ENCODE measurements at regions not wholly inside any gene's neighbourhood (a gene's known extent, or its start where the extent isn't known, plus 50 kb on each side); places are given as distances from the start of the nearest gene placed in this dataset.

DNA sequence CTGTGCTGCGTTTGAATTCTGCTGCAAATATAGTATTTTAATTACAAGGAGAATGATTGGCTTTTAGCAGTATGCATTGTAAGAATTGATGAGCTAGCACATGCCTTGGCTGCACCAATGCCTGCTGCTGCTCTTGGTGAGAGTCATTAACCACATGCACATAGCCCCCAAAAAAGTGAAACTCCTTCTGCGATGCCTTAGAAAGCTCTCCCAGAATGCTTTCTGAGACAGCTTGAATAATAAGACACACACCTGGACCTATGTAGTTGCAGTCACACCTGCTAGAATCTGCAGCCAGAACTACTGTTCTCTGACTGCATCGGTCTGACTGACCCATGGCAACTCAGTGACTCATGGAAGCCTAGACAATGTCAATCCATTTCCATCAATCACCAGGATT, 170.1 kb upstream of the DDX18 start:
- no peak for DNase-seq (ENCODE audit: low spot score)

DNA sequence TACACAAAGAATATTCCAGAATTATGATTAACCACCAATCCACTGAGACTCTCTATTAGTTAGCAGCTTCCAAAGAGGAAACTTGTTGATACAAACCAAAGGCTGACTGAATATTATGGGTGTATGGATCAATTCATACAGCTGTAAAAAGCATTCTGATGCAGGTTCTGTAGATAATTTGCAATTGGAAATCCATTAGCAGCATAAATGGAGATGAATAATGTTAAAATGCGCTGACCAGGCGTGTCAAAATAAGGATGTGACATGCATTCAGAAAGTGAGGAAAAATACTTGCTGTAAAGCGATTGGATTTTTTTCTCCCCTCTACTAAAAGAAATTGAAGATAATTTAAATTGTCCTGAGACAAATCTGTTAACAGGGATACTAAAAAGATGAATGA, 169.0 kb upstream of the DDX18 start:
- DNase-seq (ENCODE audit: low spot score) = no peak

DNA sequence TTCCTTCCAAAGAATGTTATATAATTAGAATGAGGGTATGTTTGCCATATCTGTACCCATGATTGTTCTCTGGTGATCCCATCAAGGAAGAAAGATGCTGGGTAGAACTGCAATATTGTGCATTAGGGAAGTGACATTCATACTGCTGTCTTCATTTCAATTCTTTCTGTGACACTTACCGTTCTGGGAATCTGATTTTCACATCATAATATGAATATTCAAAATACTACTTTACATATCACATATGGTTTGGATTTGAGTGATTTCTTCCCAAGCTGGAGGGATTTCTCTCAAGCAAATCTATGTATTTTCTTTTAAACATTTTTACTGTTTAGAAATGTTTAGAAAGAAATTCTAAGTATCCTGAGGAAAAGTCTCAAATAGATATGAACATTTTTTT, 168.4 kb upstream of the DDX18 start:
- DNase-seq (ENCODE audit: low spot score) = no peak

DNA sequence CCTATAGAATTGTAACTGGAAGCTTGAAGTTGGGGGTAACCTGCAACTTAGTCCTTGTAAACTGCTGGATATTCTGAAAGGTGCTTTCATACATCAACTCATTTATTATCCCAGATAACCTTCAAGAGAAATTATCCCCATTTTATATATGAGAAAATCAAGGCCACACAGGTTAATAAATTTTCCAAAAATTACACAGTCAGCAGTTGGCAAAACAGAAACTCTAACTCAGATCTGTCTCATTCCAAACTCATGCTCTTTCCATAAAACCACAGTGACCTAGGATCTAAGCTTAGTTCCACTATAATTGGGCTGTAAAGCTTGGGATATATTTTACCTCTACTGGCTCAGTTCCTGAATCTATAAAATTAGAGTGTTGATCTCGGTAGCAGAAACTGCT, 167.6 kb upstream of the DDX18 start:
- DNase-seq (ENCODE audit: low spot score) = no peak

DNA sequence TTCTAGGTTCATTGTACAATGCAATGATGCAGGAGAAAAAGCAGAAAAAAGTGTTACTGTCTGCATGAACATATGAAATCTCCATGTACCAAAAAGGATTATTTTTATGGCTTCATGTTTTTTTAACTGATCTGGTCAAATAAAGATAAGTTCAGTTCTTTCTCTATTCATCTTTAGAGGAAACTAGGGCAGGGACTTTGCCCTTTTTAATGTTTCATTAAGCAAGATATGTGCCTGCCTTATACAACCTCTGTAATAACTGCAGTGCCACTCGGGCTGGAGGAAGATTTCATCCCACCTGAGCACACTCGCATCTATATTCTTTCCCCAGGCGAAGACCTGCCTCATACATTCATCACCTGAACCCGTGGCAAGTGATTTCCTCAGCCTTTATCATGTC, 157.9 kb upstream of the DDX18 start:
- DNase-seq (ENCODE audit: low spot score) = no peak

DNA sequence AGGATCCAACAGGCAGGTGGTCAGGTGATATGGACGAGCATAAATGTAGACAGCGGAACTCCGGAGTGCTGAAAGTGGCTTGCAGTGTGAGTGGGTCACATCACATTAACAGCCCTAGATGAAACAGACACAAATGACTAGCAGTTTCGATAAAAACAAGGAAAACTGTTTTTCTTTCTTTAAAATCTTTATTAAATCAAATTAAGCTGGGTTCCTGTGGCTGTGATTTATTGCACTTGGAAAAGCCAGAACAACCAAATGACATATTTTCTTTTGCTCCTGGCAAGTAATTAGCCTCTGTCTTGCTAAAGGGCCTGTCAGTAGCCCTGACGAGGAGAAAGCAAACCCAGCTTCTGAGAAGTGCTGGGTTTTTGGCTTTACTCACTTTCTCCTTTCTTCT, 152.9 kb upstream of the DDX18 start:
- DNase-seq (ENCODE audit: low spot score) = no peak

DNA sequence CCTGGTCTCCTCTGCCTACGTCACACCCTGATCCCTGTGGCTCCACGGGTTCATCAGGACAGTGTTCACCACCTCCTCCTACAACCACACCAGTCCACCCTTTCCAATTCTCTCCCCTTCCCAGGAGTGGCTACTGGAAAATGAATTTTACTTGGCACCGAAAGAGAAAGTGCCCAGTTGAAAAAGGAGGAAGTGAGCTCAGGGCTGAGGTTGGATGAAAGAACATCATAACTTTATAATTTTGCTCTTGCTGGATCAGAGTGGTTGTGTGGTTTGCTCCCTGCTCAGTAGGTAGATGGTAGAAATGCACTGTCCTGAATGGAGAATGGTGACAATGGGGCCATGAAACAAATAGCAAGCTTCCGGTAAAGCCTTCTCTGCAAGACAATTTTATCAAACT, 140.3 kb upstream of the DDX18 start:
- DNase-seq (ENCODE audit: low spot score) = no peak

DNA sequence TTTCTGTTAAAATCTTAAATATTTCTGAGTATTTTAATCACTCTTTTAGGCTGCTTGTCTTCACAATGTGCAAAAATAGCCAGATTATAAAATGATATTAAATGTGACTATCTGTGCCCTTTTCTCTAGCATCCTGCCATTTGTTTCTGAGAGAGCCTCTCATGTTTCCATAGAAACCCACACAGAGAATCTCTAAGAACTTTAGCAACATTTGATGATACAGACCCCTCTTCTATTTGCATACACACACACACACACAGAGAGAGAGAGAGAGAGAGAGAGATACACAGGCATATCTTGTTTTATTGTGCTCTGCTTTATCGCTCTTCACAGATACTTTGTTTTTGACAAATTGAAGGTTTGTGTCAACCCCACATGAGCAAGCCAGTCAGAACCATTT, 134.5 kb upstream of the DDX18 start:
- no peak for DNase-seq (ENCODE audit: low spot score)

DNA sequence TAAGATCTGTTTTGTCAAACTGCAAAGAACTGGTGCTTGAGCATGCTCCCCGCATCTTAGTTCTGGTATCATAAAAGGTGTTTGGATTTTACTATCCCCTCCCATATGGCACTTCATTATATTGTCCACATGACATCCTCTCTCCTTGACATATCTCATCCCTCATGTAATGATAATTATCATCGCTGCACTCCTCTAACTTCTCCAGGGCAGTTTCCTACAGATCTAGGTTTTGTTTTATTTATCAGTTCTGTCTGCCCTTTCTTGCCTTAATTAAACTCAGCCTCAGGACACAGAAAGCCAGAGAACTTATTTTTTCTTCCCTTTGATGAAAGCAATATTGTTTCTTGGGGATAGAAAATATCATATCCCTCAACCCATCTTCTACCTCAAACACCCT, 129.6 kb upstream of the DDX18 start:
- no peak for DNase-seq (ENCODE audit: low spot score)

DNA sequence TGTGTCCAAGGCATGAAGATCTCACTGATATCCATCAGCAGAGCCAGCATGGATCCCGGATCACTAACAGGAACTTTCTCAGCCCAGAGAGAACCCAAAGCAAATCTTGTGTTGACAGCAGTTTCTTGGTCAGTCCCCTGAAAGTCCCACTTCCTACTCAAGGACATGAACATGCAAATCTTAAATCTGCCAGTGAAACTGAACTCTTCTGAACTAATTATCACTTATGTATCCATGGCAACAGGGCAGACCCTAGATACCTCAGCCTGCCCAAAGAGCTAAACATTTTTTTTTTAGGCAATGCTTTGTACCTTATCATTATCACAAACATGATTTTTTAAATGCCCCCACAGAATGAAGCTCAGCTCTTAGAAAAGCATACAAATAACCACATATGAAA, 127.8 kb upstream of the DDX18 start:
- DNase-seq (ENCODE audit: low spot score) = no peak

DNA sequence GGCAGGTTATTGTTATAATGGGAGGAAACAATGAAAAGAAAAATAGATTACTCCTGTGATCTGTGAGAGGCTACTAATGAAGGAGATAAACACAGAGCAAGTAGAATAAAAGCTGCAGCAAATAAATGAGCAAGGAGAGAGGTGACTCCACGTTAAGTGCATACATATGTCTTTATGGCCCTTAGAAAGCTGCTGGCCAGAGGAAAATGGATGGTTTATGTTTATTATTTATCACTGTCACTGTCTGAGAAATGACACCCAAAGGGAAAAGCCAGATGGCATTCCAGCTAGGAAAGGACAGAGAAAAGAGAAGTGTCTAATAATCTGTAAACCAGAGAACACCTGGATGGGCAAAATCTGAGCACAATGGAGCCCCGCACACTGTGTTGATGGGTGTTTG, 122.9 kb upstream of the DDX18 start:
- DNase-seq (ENCODE audit: low spot score) = no peak

DNA sequence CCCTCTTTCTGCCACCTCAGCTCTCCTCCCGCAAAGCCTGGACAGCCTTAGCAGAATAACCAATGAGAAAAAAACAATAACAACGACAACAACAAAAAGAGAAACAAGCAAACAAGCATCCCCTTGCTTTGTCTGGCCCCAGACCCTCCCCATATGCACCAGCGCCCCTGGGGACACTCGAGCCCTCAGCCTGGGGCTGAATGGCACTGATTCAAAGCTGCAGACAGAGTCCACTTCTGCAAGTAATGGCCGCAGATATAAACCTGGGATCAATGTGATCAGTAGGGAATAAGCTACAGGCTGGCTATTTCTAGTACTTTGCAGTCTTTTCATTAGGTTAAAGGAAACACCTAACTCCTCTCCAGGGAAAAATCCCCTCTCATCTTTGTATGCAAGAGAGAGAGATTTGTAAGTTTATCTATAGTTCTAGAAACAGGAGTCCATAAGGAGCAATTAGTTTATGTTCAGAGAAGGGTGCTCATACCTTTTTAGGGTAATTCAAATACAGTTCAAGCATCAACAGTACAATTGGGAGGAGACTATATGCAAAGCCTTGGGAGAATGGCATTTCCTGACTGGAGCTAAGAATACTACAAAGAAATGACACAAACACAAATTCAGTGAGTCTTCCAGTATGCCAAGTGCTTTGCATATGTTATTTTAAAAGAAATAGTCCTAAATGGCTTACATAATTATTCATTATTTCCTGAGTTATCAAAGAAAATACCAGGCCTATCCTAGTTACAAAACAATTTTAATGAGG, 122.3 kb upstream of the DDX18 start:
- no peak for DNase-seq (ENCODE audit: low spot score)

DNA sequence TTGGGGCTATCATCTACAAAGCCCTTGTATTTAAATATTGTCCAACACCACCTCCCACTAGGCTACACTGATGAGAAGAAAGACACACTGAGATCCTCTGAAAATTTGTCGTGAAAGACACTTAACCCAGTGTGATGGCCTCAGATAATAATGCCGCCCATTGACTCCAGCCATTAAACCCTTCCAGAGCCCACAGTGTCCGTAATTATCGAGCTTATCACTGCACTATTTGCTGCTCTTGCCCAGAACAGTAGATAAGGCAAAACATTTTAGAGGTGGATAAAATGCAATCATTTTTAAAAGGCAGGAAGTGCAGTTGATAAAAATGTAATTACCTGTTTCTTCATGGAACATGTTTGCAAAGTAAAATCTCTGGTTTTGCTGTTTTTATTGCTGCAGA, 121.3 kb upstream of the DDX18 start:
- no peak for DNase-seq (ENCODE audit: low spot score)

DNA sequence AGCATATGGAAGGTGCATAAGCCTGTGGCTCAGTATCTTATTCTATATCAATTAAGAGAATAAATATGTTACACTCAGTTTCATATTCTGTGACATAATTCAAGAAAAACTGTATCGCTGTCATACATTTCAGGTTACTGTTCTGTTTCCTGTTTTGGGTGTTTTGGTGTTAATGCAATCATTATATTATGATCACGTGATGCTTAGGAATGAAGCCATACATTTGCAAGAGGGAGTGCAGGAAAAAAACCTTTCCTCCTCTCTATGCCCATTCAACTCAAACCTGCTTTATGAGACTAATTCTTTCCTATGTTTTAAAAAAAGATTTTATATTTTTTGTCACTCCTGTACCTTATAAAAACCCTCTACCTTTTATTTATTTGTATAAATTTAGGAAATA, 120.8 kb upstream of the DDX18 start:
- DNase-seq (ENCODE audit: low spot score) = no peak

DNA sequence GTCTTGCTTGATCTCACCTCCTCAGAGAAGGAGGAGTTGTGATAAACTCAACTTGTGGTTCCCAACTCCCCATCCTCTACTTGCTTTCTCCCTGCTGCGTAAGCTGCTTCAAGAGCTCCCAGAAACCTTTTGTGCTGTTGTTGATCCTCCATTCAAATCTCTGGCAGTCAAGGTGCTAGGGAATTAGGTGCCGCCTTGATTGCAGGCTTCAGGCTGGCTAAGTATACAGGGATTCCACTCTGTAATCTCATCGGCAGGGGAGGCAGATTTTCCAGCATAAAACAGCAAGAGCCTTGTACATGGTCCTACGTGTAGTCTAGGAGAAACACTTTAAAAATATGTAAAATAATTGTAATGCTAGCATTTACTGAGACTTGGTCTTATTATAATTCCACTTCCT, 116.2 kb upstream of the DDX18 start:
- DNase-seq (ENCODE audit: low spot score) = no peak

DNA sequence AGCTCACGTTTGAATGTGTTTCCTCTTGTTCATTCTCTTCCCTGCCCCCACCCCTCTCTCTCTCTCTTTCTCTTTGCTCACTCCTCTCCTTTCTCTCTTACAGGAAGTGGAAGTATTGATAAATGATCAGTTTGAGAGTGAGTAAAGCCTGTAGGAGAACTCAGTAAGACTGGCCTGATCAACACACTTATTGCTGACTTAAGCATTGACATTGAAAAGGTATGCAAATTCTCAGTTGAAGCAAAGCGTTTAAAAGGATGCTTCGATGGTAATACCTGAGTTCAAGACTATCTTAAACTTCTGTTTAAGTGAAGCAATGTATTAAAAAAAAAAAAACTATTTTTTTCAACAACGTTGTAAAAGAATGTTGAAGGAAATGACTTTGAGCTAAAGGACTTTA, 115.7 kb upstream of the DDX18 start:
- DNase-seq (ENCODE audit: low spot score) = no peak

DNA sequence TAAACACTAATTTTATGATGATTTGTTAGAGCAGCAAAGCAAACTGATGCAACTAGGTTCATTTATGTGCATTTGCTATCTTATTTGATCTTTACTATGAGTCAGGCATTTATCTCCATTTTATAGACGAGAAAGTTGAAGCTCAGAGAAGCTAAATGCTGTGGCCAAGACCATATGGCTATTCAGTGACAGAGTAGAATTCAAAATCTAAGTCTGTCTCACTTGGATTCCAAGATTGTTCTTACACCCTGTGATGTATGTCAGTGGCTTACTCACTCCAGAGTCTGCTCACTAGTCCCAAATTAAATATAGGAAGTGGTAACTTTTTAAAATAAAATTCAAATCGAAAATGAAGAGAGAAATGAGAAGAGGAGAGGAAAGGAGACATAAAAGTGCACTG, 114.0 kb upstream of the DDX18 start:
- DNase-seq (ENCODE audit: low spot score) = no peak

DNA sequence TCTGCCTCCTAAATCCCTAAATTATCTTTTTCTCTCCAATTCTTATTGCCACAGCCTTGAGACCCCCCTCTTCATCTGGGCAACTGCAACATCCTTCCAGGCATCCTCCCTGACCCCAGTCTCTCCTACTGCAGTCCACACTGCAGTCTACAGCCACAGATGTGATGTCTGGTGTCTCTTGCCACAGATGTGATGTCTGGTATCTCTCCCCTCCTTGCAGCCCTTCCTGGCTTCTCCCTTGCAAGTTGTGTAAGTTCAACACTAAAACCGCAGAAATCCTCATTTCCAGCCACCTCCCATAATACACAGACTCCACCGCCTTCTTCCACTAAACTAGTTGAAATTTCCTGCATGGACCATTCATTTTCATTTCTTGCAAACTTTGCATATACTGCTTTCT, 113.1 kb upstream of the DDX18 start:
- DNase-seq (ENCODE audit: low spot score) = no peak

DNA sequence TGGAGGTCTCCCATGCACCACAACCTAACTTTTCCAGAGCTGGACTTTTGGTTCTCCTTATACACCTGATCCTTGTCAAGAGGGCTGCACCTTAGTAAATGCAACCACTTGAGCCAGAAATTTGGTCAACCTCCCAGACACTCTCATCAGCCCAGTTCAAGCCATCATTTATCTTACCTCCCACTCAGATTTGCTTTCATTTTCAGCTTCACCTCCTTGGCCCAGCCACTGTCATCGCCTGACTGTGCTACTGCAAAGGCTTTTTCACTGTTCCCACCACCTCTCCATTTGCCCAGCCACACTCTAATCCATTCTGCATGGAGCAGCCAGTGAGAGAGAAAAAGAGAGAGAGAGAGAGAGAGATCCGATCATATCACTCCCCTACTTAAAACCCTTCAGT, 112.4 kb upstream of the DDX18 start:
- no peak for DNase-seq (ENCODE audit: low spot score)

DNA sequence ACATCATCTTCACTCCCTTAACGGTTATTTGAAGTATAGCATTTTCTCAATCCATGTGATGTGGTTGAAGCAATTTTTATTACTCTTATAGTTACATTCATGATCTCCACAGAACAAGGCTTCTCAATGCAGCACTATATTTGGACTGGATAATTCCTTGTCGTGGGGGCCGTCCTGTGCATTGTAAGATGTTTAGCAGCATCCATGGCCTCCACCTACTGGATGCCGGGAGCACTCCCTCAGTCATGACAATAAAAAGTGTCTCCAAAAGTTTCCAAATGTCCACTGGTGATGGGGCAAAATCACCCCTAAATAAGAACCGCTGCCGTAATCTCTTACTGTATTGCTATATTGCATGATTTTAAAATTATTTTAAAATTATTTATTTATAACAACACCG, 110.6 kb upstream of the DDX18 start:
- DNase-seq (ENCODE audit: low spot score) = no peak

DNA sequence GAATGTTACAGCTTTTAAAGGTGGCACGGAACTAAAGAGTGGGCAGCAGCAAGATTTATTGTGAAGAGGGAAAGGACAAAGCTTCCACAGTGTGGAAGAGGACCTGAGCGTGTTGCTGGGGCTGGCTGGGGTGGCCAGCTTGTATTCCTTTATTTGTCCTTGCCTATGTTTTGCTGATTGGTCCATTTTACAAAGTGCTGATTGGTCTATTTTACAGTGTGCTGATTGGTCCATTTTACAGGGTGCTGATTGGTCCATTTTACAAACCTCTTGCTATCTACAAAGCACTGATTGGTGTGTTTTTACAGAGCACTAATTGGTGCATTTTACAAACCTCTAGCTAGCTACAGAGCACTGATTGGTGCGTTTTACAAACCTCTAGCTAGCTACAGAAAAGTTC, 109.7 kb upstream of the DDX18 start:
- no peak for DNase-seq (ENCODE audit: low spot score)

DNA sequence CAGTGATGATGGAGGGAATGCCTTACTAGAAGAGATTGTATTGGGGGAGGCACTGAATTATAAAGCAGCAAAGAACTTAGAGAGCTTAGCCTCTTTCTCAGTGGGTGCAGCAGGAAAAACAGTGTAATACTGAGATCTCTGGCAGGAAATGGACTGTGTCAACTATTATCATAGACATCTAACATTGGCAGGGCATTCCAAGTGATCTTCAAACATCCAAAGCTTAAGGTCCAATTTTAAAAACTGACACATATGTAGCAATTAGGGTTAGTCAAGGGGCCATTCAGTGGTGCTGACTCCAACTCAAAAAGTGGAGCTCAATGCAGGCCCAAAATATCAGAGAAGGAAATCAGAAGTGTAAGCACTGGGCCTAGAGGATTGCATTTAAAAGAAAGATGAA, 106.6 kb upstream of the DDX18 start:
- no peak for DNase-seq (ENCODE audit: low spot score)

DNA sequence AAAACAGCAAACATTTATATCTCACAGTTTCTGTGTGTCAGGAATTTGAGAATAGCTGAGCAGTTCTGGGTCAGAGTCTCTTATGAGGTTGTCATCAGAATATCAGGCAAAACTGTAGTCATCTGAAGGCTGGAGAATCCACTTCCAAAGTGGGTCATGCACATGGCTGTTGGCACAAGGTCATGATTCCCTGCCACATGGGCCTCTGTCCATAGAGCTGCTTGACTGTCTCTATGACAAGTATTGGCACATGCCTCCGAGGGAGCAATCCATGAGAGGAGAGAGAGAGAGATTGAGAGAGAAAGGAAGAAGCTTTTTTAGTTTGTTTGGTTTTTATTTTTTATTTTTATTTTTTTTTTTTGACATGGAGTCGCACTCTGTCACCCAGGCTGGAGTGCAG, 101.8 kb upstream of the DDX18 start:
- DNase-seq (ENCODE audit: low spot score) = no peak

DNA sequence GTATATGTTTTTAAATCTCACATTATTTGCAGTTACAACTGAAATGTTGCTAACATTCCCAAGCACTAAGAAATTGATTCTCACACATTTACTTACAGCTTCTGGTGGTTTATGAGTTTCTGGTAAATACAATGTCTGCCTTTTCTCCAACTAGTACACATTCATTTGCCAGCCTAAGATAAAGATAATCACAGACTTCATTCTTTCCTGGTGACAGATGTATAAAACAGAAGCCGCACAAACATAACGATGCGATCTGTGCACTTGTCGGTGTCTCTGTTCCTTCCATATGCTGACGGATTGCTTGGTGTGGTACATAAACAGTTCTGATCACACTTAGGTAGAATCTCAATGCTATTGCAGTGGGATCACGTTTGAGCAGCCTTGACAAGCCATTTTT, 100.4 kb upstream of the DDX18 start:
- no peak for DNase-seq (ENCODE audit: low spot score)

Data from COLO829 (cell line).